ENCODE measurements at regions not wholly inside any gene's neighbourhood (a gene's known extent, or its start where the extent isn't known, plus 50 kb on each side); places are given as distances from the start of the nearest gene placed in this dataset.

GRCh38 chr18:22026362-22026761 lies 143.0 kb upstream of the GATA6 start:
- H4K8ac ChIP-seq (replicated peaks; ENCODE audit: insufficient read length, low read depth, low read length), result no peak overlapping the region
- no peak overlapping the region for H2BK20ac ChIP-seq (ENCODE audit: low read depth, low read length, poor library complexity, severe bottlenecking)
- Mint-ChIP-seq H3K4me1 (peaks cover 0 to 11% of the 10 kb centered on the region in 2 experiments; a peak in 2 of 4 replicates), H3K27ac (no peak overlapping the region), H3K27me3 (ENCODE audit: low read depth) (peaks cover 5% of the 10 kb centered on the region; the same call in 1 of the 2 replicates), H3K4me3 (no peak overlapping the region), H3K9me3 (no peaks in the 10 kb centered on the region), H3K36me3 (ENCODE audit: insufficient read depth in 1 of 3, low read depth in 3 of 3) (no peaks in the 10 kb centered on the region)
- H2BK15ac ChIP-seq (ENCODE audit: low read depth, low read length), result no peak overlapping the region
- DNase-seq, result no peak
- H3T11ph ChIP-seq (ENCODE audit: low read length), result no peak overlapping the region
- H2AFZ ChIP-seq (ENCODE audit: low read length), result no peak overlapping the region
- H2AK5ac ChIP-seq (ENCODE audit: insufficient read length, low read length), result no peak overlapping the region
- H3K9ac ChIP-seq (ENCODE audit: extremely low read depth, insufficient read length, low read length), result no peak overlapping the region
- H3K9me3 ChIP-seq (ENCODE audit: control insufficient read depth, low read depth, low read length), result no peaks in the 10 kb centered on the region
- H3K23me2 ChIP-seq (ENCODE audit: insufficient read length, low read depth, low read length, poor library complexity, severe bottlenecking), result no peaks in the 10 kb centered on the region
- H2BK12ac ChIP-seq (ENCODE audit: insufficient read length, low read depth, low read length), result no peak overlapping the region
- H2BK120ac ChIP-seq (ENCODE audit: low read depth, low read length, poor library complexity, severe bottlenecking), result no peak overlapping the region
- H3K56ac ChIP-seq (ENCODE audit: insufficient read length, low read depth, low read length), result no peak overlapping the region
- H3K79me2 ChIP-seq (ENCODE audit: insufficient read depth, low read length), result no peaks in the 10 kb centered on the region
- no peak overlapping the region for H2BK5ac ChIP-seq (ENCODE audit: insufficient read length, low read length)
- H3K23ac ChIP-seq (ENCODE audit: insufficient read length, low read depth, low read length), result no peak overlapping the region
- no peaks in the 10 kb centered on the region for H4K20me1 ChIP-seq (ENCODE audit: control insufficient read depth, insufficient read depth, insufficient read length)
- no peaks in the 10 kb centered on the region for H3K27me3 ChIP-seq (ENCODE audit: insufficient read depth, low read length)
- WGBS (ENCODE audit: extremely low coverage, insufficient read length, low lambda C conversion rate), result no CpG with 5 or more reads among the region's 9 CpGs
- H3K79me1 ChIP-seq (ENCODE audit: insufficient read depth, low read depth, low read length, poor library complexity, severe bottlenecking), result no peaks in the 10 kb centered on the region
- H3K27ac ChIP-seq (ENCODE audit: insufficient read length, low read depth, low read length), result no peak overlapping the region
- no peak overlapping the region for H3K14ac ChIP-seq (ENCODE audit: insufficient read depth, low read length)
- TF ChIP-seq, protein P1, sequence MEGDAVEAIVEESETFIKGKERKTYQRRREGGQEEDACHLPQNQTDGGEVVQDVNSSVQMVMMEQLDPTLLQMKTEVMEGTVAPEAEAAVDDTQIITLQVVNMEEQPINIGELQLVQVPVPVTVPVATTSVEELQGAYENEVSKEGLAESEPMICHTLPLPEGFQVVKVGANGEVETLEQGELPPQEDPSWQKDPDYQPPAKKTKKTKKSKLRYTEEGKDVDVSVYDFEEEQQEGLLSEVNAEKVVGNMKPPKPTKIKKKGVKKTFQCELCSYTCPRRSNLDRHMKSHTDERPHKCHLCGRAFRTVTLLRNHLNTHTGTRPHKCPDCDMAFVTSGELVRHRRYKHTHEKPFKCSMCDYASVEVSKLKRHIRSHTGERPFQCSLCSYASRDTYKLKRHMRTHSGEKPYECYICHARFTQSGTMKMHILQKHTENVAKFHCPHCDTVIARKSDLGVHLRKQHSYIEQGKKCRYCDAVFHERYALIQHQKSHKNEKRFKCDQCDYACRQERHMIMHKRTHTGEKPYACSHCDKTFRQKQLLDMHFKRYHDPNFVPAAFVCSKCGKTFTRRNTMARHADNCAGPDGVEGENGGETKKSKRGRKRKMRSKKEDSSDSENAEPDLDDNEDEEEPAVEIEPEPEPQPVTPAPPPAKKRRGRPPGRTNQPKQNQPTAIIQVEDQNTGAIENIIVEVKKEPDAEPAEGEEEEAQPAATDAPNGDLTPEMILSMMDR (conservative IDR thresholded peaks at IDR 0.05), result no peak
- H4K5ac ChIP-seq (ENCODE audit: insufficient read length, low read depth, low read length), result no peak overlapping the region
- H4K91ac ChIP-seq (ENCODE audit: insufficient read length, low read depth, low read length), result no peak overlapping the region
- H3K4me2 ChIP-seq (ENCODE audit: insufficient read depth, insufficient read length, low read length), result no peak overlapping the region
- no peaks in the 10 kb centered on the region for H3K4me1 ChIP-seq (ENCODE audit: insufficient read depth, low read length)
- H3K18ac ChIP-seq (ENCODE audit: insufficient read length, low read depth, low read length), result no peak overlapping the region
- no peak overlapping the region for H3K4ac ChIP-seq (ENCODE audit: low read depth, low read length)

Data from H9 (cell line).